OCI-LY3 (cell line): ENCODE measurements at regions not wholly inside any gene's neighbourhood (a gene's known extent, or its start where the extent isn't known, plus 50 kb on each side); places are given as distances from the start of the nearest gene placed in this dataset.

Experiments used
- H2AFZ ChIP-seq: fragments of 200-600, 300-600 bp; shearing (Covaris generic); 2 replicates; pipeline ENCODE4 v1.6.0; 2014; ENCODE audit warnings: antibody characterized with exemption, low read depth, low read length
- H3K27ac ChIP-seq: fragments of 200-600, 300-600 bp; sonication (generic); 2 replicates; pipeline ENCODE4 v1.5.1; 2014; ENCODE audit warnings: mild to moderate bottlenecking, low read length, moderate library complexity, mixed read lengths
- H3K27me3 ChIP-seq: fragments of 200-600, 300-600 bp; sonication (generic); 2 replicates; pipeline ENCODE4 v1.6.1; 2014; ENCODE audit warnings: low read depth, low read length, mixed read lengths
- H3K36me3 ChIP-seq: fragments of 200-600, 300-600 bp; sonication (generic); replicated peaks from 2 replicates; pipeline ENCODE3; 2014; ENCODE audit warnings: low read depth, low read length, mixed read lengths
- H3K4me1 ChIP-seq: fragments of 300-600, 200-600 bp; sonication (generic); 2 replicates; pipeline ENCODE4 v1.6.1; 2014; ENCODE audit warnings: low read length, mixed read lengths
- H3K4me2 ChIP-seq: fragments of 200-600, 300-600 bp; sonication (generic); 2 replicates; pipeline ENCODE4 v1.6.1; 2014; ENCODE audit warnings: low read length, mixed read lengths
- H3K4me3 ChIP-seq: fragments of 300-600, 200-600 bp; sonication (generic); 2 replicates; pipeline ENCODE4 v1.5.1; 2014; ENCODE audit warnings: antibody characterized with exemption, mild to moderate bottlenecking, low read length, moderate library complexity
- H3K79me2 ChIP-seq: fragments of 300-600, 200-600 bp; shearing (Covaris generic); 2 replicates; pipeline ENCODE4 v1.6.1; 2014; ENCODE audit warnings: mild to moderate bottlenecking, low read length, mixed read lengths
- H3K9ac ChIP-seq: fragments of 300-600, 200-600 bp; shearing (Covaris generic); 2 replicates; pipeline ENCODE4 v1.6.0; 2014; ENCODE audit warnings: mild to moderate bottlenecking, low read length, moderate library complexity
- H3K9me3 ChIP-seq: fragments of 200-600, 300-600 bp; shearing (Covaris generic); 2 replicates; pipeline ENCODE4 v1.6.1; 2014; ENCODE audit warnings: low read length, mixed read lengths; ENCODE audit not compliant: insufficient read depth
- H4K20me1 ChIP-seq: fragments of 200-600, 300-600 bp; sonication (generic); 2 replicates; pipeline ENCODE4 v1.6.1; 2016; ENCODE audit warnings: low read length, mixed read lengths; ENCODE audit not compliant: insufficient read depth
- CTCF ChIP-seq: fragments of 200-600, 300-600 bp; sonication (generic); IDR thresholded peaks from 2 replicates; pipeline ENCODE4 v1.5.1; 2014; ENCODE audit warnings: antibody characterized with exemption, low read length, low read depth
- EZH2phosphoT487 ChIP-seq: fragments of 200-600 bp; shearing (Covaris generic); IDR thresholded peaks from 2 replicates; pipeline ENCODE4 v1.6.1; 2018; ENCODE audit warnings: antibody characterized with exemption, mixed run types, low read depth

GRCh38 chr4:181502611-181503010 lies 740.6 kb upstream of the TENM3 start:
- no peak overlapping the region for H2AFZ ChIP-seq
- no peaks in the 10 kb centered on the region for H4K20me1 ChIP-seq
- H3K4me2 ChIP-seq, result no peak overlapping the region
- H3K9ac ChIP-seq, result no peak overlapping the region
- no peak overlapping the region for H3K27ac ChIP-seq
- no peaks in the 10 kb centered on the region for H3K36me3 ChIP-seq
- H3K4me1 ChIP-seq, result no peaks in the 10 kb centered on the region
- H3K27me3 ChIP-seq, result no peaks in the 10 kb centered on the region
- no peak overlapping the region for H3K4me3 ChIP-seq
- no peaks in the 10 kb centered on the region for H3K79me2 ChIP-seq
- H3K9me3 ChIP-seq, result no peaks in the 10 kb centered on the region
- TF ChIP-seq CTCF (no peak), EZH2phosphoT487 (no peak)

- no peaks in the 10 kb centered on the region for H3K79me2 ChIP-seq
- TF ChIP-seq CTCF, result no peak
- no peak for TF ChIP-seq EZH2phosphoT487
- H3K36me3 ChIP-seq, result no peaks in the 10 kb centered on the region
- H3K4me2 ChIP-seq, result no peak overlapping the region
- no peaks in the 10 kb centered on the region for H3K27me3 ChIP-seq
- H4K20me1 ChIP-seq, result no peaks in the 10 kb centered on the region
- H3K4me1 ChIP-seq, result no peaks in the 10 kb centered on the region
- H2AFZ ChIP-seq, result no peak overlapping the region
- H3K9me3 ChIP-seq, result no peaks in the 10 kb centered on the region
- no peak overlapping the region for H3K27ac ChIP-seq
- H3K9ac ChIP-seq, result no peak overlapping the region
- no peak overlapping the region for H3K4me3 ChIP-seq
Observed at GRCh38 chr4:181503687-181504390, 739.4 kb upstream of the TENM3 start.

- Histone ChIP-seq H3K27ac (no peak overlapping the region), H3K36me3 (no peaks in the 10 kb centered on the region), H3K4me2 (no peak overlapping the region), H3K79me2 (no peaks in the 10 kb centered on the region), H3K27me3 (no peaks in the 10 kb centered on the region), H3K9me3 (no peaks in the 10 kb centered on the region), H3K4me3 (no peak overlapping the region), H3K9ac (no peak overlapping the region), H4K20me1 (no peaks in the 10 kb centered on the region), H2AFZ (no peak overlapping the region), H3K4me1 (no peaks in the 10 kb centered on the region)
- no peak for TF ChIP-seq EZH2phosphoT487
- no peak for TF ChIP-seq CTCF
Observed at GRCh38 chr4:181504924-181505323, 738.3 kb upstream of the TENM3 start.

GRCh38 chr4:181507180-181507835 lies 735.9 kb upstream of the TENM3 start:
- H3K27ac ChIP-seq, result no peak overlapping the region
- H3K4me2 ChIP-seq, result no peak overlapping the region
- H3K79me2 ChIP-seq, result no peaks in the 10 kb centered on the region
- H4K20me1 ChIP-seq, result no peaks in the 10 kb centered on the region
- no peaks in the 10 kb centered on the region for H3K36me3 ChIP-seq
- no peaks in the 10 kb centered on the region for H3K4me1 ChIP-seq
- TF ChIP-seq CTCF, result no peak
- no peak for TF ChIP-seq EZH2phosphoT487
- no peaks in the 10 kb centered on the region for H3K9me3 ChIP-seq
- no peak overlapping the region for H3K9ac ChIP-seq
- no peak overlapping the region for H2AFZ ChIP-seq
- H3K4me3 ChIP-seq, result no peak overlapping the region
- no peaks in the 10 kb centered on the region for H3K27me3 ChIP-seq
